ENCODE measurements at regions not wholly inside any gene's neighbourhood (a gene's known extent, or its start where the extent isn't known, plus 50 kb on each side); places are given as distances from the start of the nearest gene placed in this dataset.

DNA sequence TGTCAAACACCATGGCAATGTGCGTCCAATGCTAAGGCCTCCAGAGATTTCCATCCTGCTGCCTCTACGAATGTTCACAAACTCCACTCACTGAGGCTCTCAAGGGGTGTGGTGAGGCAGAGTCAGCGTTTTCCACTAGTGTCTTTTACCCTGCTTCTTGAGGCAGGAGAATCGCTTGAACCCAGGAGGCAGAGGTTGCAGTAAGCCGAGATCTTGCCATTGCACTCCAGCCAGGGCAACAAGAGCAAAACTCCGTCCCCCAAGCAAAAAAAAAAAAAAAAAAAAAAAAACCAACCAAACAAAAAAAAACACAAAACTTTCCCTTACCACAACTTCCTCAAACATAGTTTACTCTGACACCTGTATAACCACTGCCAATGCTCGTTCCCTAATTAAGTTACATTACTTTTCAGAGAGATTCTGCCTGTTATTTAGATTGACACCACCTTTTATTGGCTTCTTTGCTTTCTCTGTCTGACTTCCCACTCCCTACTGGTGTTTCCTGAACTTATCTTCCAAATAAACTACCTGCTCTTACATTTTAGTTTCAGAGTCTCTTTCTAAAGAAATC lies 102.1 kb upstream of the ZNF746 start (continued):
- TF ChIP-seq GTF2F1 (IDR thresholded peaks at IDR 0.05; ENCODE audit: borderline replicate concordance, low read depth, low read length) (no peak), SP2 (IDR thresholded peaks at IDR 0.05; ENCODE audit: low read length) (no peak), MAFK (IDR thresholded peaks at IDR 0.05; ENCODE audit: low read depth, low read length) (no peak), GABPA (IDR thresholded peaks at IDR 0.05; ENCODE audit: borderline replicate concordance, insufficient read depth, low read length) (no peak), ZNF274 (IDR thresholded peaks at IDR 0.05; ENCODE audit: borderline replicate concordance, extremely low read depth, low read length) (no peak), MAX (IDR thresholded peaks at IDR 0.05) (no peak)
- TF ChIP-seq, protein P1, sequence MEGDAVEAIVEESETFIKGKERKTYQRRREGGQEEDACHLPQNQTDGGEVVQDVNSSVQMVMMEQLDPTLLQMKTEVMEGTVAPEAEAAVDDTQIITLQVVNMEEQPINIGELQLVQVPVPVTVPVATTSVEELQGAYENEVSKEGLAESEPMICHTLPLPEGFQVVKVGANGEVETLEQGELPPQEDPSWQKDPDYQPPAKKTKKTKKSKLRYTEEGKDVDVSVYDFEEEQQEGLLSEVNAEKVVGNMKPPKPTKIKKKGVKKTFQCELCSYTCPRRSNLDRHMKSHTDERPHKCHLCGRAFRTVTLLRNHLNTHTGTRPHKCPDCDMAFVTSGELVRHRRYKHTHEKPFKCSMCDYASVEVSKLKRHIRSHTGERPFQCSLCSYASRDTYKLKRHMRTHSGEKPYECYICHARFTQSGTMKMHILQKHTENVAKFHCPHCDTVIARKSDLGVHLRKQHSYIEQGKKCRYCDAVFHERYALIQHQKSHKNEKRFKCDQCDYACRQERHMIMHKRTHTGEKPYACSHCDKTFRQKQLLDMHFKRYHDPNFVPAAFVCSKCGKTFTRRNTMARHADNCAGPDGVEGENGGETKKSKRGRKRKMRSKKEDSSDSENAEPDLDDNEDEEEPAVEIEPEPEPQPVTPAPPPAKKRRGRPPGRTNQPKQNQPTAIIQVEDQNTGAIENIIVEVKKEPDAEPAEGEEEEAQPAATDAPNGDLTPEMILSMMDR (IDR thresholded peaks at IDR 0.05; ENCODE audit: control extremely low read depth in 1 of 3, insufficient read depth in 1 of 3, low read depth in 1 of 3, low read length in 3 of 3) = no peak

All from H1 (cell line).